GM13977 (cell line): ENCODE measurements at regions not wholly inside any gene's neighbourhood (a gene's known extent, or its start where the extent isn't known, plus 50 kb on each side); places are given as distances from the start of the nearest gene placed in this dataset.

ENCODE experiments used
- DNase-seq: peaks from one replicate; pipeline ENCODE4 v3.0.0; 2012; ENCODE audit warnings: low spot score
- CTCF ChIP-seq: IDR thresholded peaks from 2 replicates; pipeline ENCODE4 v1.5.1; 2012; ENCODE audit warnings: mild to moderate bottlenecking, control low read depth; ENCODE audit not compliant: insufficient read depth; ENCODE audit errors: extremely low read depth, missing control alignments
- in situ Hi-C: fragments of 300-500 bp; cut with MboI; formaldehyde crosslinking; loops from one replicate; pipeline ENCODE4 v1.12.0; 2022; ENCODE audit warnings: low sequenced_read_pairs, low pct_unique_long_range_greater_than_20kb, mixed read lengths, inconsistent platforms; ENCODE audit not compliant: unreplicated experiment

GRCh38 chr17:45663772-45664171 lies 120.3 kb upstream of the CRHR1 start:
- no peak for TF ChIP-seq CTCF
- no peak for DNase-seq
- in situ Hi-C loops, result no loop called here

GRCh38 chr17:45664921-45665320 lies 119.2 kb upstream of the CRHR1 start:
- no peak for TF ChIP-seq CTCF

GRCh38 chr17:45666046-45666600 lies 118.0 kb upstream of the CRHR1 start:
- TF ChIP-seq CTCF, result no peak
- in situ Hi-C loops, result no loop called here
- no peak for DNase-seq

More at GRCh38 chr17:45664921-45665320, 119.2 kb upstream of the CRHR1 start:
- in situ Hi-C loops, result no loop called here
- no peak for DNase-seq

GRCh38 chr17:45666641-45667040 lies 117.5 kb upstream of the CRHR1 start:
- DNase-seq, result no peak

GRCh38 chr17:45667591-45668171 lies 116.4 kb upstream of the CRHR1 start:
- in situ Hi-C loops, result no loop called here
- DNase-seq, result no peak
- TF ChIP-seq CTCF, result no peak

More at GRCh38 chr17:45666641-45667040, 117.5 kb upstream of the CRHR1 start:
- in situ Hi-C loops, result no loop called here
- no peak for TF ChIP-seq CTCF

GRCh38 chr17:45668316-45668715 lies 115.8 kb upstream of the CRHR1 start:
- no peak for TF ChIP-seq CTCF
- in situ Hi-C loops, result no loop called here
- no peak for DNase-seq
